ENCODE measurements at regions not wholly inside any gene's neighbourhood (a gene's known extent, or its start where the extent isn't known, plus 50 kb on each side); places are given as distances from the start of the nearest gene placed in this dataset.

GRCh38 chr4:83734576-83734975 is 198.7 kb downstream of the GPAT3 start:
- dilution Hi-C loops (cut with HindIII; ENCODE audit: low sequenced_read_pairs, unreplicated experiment) = no loop called here
- H3K9me3 ChIP-seq (ENCODE audit: control insufficient read depth, insufficient read depth, low read length) = no peaks in the 10 kb centered on the region

More at GRCh38 chr4:83734576-83734975, 198.7 kb downstream of the GPAT3 start:
- no peak overlapping the region for H3K27ac ChIP-seq (ENCODE audit: insufficient read depth, low read length)
- H3K4ac ChIP-seq (ENCODE audit: low read depth, low read length) = no peak overlapping the region
- no peak overlapping the region for H4K91ac ChIP-seq (ENCODE audit: insufficient read depth, low read depth, low read length)
- H2AK9ac ChIP-seq (replicated peaks; ENCODE audit: low read depth, low read length, poor library complexity) = no peak overlapping the region
- no peak overlapping the region for H4K8ac ChIP-seq (ENCODE audit: low read depth in 2 of 2, low read length in 2 of 2)
- ChIA-PET CTCF (no interaction called here), POLR2A (ENCODE audit: unreplicated experiment) (no interaction called here)
- H3K56ac ChIP-seq (ENCODE audit: extremely low read depth, insufficient read depth, low read length) = no peak overlapping the region
- BruUV-seq (replicated peaks) = no TSS peak
- in situ Hi-C loops (cut with MboI; ENCODE audit: low sequenced_read_pairs) = no loop called here
- no peak overlapping the region for H2BK120ac ChIP-seq (ENCODE audit: low read depth, low read length)
- H4K5ac ChIP-seq (ENCODE audit: low read depth, low read length) = no peak overlapping the region
- TF ChIP-seq MXI1 (IDR thresholded peaks at IDR 0.05; ENCODE audit: borderline replicate concordance, low read depth, low read length) (no peak), RFX5 (IDR thresholded peaks at IDR 0.05; ENCODE audit: low read depth, low read length) (no peak), USF2 (IDR thresholded peaks at IDR 0.05; ENCODE audit: low read depth, low read length) (no peak), ELK1 (IDR thresholded peaks at IDR 0.05; ENCODE audit: borderline replicate concordance, low read depth, low read length) (no peak), FOS (IDR thresholded peaks at IDR 0.05; ENCODE audit: low read depth, low read length) (no peak), BHLHE40 (IDR thresholded peaks at IDR 0.05; ENCODE audit: low read depth, low read length) (no peak), NFE2L2 (IDR thresholded peaks at IDR 0.05; ENCODE audit: low read depth, low read length) (no peak), CHD1 (IDR thresholded peaks at IDR 0.05; ENCODE audit: low read depth, low read length) (no peak), SMC3 (IDR thresholded peaks at IDR 0.05; ENCODE audit: low read depth, low read length) (no peak), RAD21 (IDR thresholded peaks at IDR 0.05; ENCODE audit: low read length) (no peak), MAFK (IDR thresholded peaks at IDR 0.05; ENCODE audit: low read depth, low read length) (no peak)
- no peak overlapping the region for H2BK15ac ChIP-seq (ENCODE audit: low read depth, low read length)
- H3K9ac ChIP-seq (ENCODE audit: low read depth, low read length) = no peak overlapping the region
- no peak overlapping the region for H3K14ac ChIP-seq (replicated peaks; ENCODE audit: low read depth, low read length)
- H3K36me3 ChIP-seq (ENCODE audit: control insufficient read depth, insufficient read depth, low read length) = no peaks in the 10 kb centered on the region
- no peak overlapping the region for H3K4me3 ChIP-seq (ENCODE audit: insufficient read depth, low read depth, low read length)
- no peaks in the 10 kb centered on the region for H3K4me1 ChIP-seq (ENCODE audit: control insufficient read depth, insufficient read depth, low read length)
- H2BK20ac ChIP-seq (ENCODE audit: low read depth, low read length) = no peak overlapping the region
- no peaks in the 10 kb centered on the region for H4K20me1 ChIP-seq (ENCODE audit: insufficient read depth, low read length)
- DNase-seq (no peak), ATAC-seq (ENCODE audit: low read depth) (no peak)
- H3K79me1 ChIP-seq (ENCODE audit: low read depth in 1 of 2, low read length in 2 of 2) = no peaks in the 10 kb centered on the region
- H2AFZ ChIP-seq (replicated peaks; ENCODE audit: low read length, poor library complexity) = no peak overlapping the region
- no CpG with 5 or more reads among the region's 3 CpGs for WGBS, 2 experiments (ENCODE audit: extremely low coverage in 2 of 2, insufficient read length in 1 of 2)
- no peak overlapping the region for H3K4me2 ChIP-seq (ENCODE audit: low read depth, low read length)
- intact Hi-C loops (cut with micrococcal nuclease) = no loop called here
- no peak overlapping the region for H3K23ac ChIP-seq (ENCODE audit: low read depth, low read length)
- H3K9me1 ChIP-seq (ENCODE audit: insufficient read depth, low read length) = no peaks in the 10 kb centered on the region
- no peaks in the 10 kb centered on the region; the same call in 1 of the 2 replicates for H3K27me3 ChIP-seq (ENCODE audit: control insufficient read depth, insufficient read depth, low read length)
- no peak overlapping the region for H3K18ac ChIP-seq (ENCODE audit: low read depth, low read length)
- no peak overlapping the region for H2BK5ac ChIP-seq (ENCODE audit: low read depth, low read length, poor library complexity, severe bottlenecking)
- H2AK5ac ChIP-seq (ENCODE audit: low read depth, low read length) = no peak overlapping the region

Data from IMR-90 (cell line).